HG02852 (cell line): ENCODE measurements at regions not wholly inside any gene's neighbourhood (a gene's known extent, or its start where the extent isn't known, plus 50 kb on each side); places are given as distances from the start of the nearest gene placed in this dataset.

Experiments
- ATAC-seq: cut with Tn5 transposase; IDR thresholded peaks from one replicate; pipeline ENCODE4 v1.9.1; 2021; ENCODE audit warnings: mild to moderate bottlenecking, moderate library complexity; ENCODE audit not compliant: unreplicated experiment

DNA sequence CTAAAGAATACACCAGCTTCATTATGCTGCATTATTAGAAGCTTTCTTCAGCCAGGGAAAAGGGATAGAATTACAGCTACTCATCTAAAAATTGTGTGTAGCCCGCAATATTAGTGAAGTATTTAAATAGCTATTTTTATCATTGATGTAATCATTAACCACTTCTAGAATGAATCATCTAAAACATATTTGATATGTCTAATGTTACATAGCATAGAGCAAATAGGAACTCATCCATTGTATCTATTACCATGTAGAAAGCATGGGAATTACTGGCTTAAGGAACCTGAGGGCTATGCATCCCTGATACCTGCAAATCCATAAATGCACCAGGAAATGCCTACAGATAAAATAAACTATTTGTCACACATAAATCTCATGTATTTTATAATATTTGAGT lies 54.5 kb upstream of the VGLL3 start:
- ATAC-seq = no peak

- no peak for ATAC-seq
These were observed 53.9 kb upstream of the VGLL3 start for GRCh38 chr3:87044846-87045245.

- no peak for ATAC-seq
These were observed 53.5 kb upstream of the VGLL3 start for GRCh38 chr3:87044409-87044808.

DNA sequence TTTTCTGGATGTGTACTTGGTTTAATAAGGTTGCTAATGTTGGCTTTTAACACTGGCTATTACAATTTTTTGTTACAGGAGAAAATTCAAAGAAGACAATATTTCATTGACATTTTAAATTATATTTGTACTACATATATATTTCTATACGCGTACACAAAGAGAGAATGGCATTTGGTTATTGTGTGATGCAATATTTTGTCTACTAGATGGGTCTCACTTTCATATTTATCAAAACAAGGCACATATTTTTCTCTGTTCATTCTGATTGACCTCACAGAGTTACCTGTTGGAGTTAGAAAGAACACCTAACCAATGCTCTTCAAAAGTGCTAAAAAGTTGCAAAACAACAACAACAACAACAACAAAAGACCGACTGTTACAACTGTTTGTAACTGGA lies 50.2 kb upstream of the VGLL3 start:
- no peak for ATAC-seq
